ENCODE measurements at regions not wholly inside any gene's neighbourhood (a gene's known extent, or its start where the extent isn't known, plus 50 kb on each side); places are given as distances from the start of the nearest gene placed in this dataset.

GRCh38 chr17:33976831-33977230 is 278.3 kb upstream of the CCL2 start:
- H3K27ac ChIP-seq (ENCODE audit: insufficient read depth, low read length), result no peak overlapping the region
- no peak overlapping the region for H3K14ac ChIP-seq (replicated peaks; ENCODE audit: low read depth, low read length)
- TF ChIP-seq CEBPB (IDR thresholded peaks at IDR 0.05; ENCODE audit: low read depth, low read length) (no peak), RAD21 (IDR thresholded peaks at IDR 0.05; ENCODE audit: low read length) (no peak), RFX5 (IDR thresholded peaks at IDR 0.05; ENCODE audit: low read depth, low read length) (no peak), POLR2A (IDR thresholded peaks at IDR 0.05; ENCODE audit: low read depth, low read length) (no peak), BHLHE40 (IDR thresholded peaks at IDR 0.05; ENCODE audit: low read depth, low read length) (no peak), ELK1 (IDR thresholded peaks at IDR 0.05; ENCODE audit: borderline replicate concordance, low read depth, low read length) (no peak), USF2 (IDR thresholded peaks at IDR 0.05; ENCODE audit: low read depth, low read length) (no peak), FOS (IDR thresholded peaks at IDR 0.05; ENCODE audit: low read depth, low read length) (no peak), MAFK (IDR thresholded peaks at IDR 0.05; ENCODE audit: low read depth, low read length) (no peak), MAZ (IDR thresholded peaks at IDR 0.05; ENCODE audit: borderline replicate concordance, low read depth, low read length) (no peak), MXI1 (IDR thresholded peaks at IDR 0.05; ENCODE audit: borderline replicate concordance, low read depth, low read length) (no peak), NFE2L2 (IDR thresholded peaks at IDR 0.05; ENCODE audit: low read depth, low read length) (no peak)
- no CpG with 5 or more reads among the region's 8 CpGs for WGBS, 2 experiments (ENCODE audit: extremely low coverage in 2 of 2, insufficient read length in 1 of 2)
- H2BK20ac ChIP-seq (ENCODE audit: low read depth, low read length), result no peak overlapping the region
- no peak overlapping the region for H4K5ac ChIP-seq (ENCODE audit: low read depth, low read length)
- H3K56ac ChIP-seq (ENCODE audit: extremely low read depth, insufficient read depth, low read length), result no peak overlapping the region
- H3K9me3 ChIP-seq (ENCODE audit: control insufficient read depth, insufficient read depth, low read length), result peaks cover 18% of the 10 kb centered on the region; the same call in 1 of the 2 replicates
- no peak overlapping the region for H3K4me2 ChIP-seq (ENCODE audit: low read depth, low read length)
- H3K36me3 ChIP-seq (ENCODE audit: control insufficient read depth, insufficient read depth, low read length), result no peaks in the 10 kb centered on the region
- BruUV-seq (replicated peaks), result no TSS peak
- no peak overlapping the region for H2BK15ac ChIP-seq (ENCODE audit: low read depth, low read length)
- in situ Hi-C loops (cut with MboI; ENCODE audit: low sequenced_read_pairs), result no loop called here
- no peak overlapping the region for H3K23ac ChIP-seq (ENCODE audit: low read depth, low read length)
- no peak overlapping the region for H3K9ac ChIP-seq (ENCODE audit: low read depth, low read length)
- no peaks in the 10 kb centered on the region for H3K27me3 ChIP-seq (ENCODE audit: control insufficient read depth, insufficient read depth, low read length)
- H4K91ac ChIP-seq (ENCODE audit: insufficient read depth, low read depth, low read length), result no peak overlapping the region
- no peak overlapping the region for H3K18ac ChIP-seq (ENCODE audit: low read depth, low read length)
- H2AFZ ChIP-seq (replicated peaks; ENCODE audit: low read length, poor library complexity), result no peak overlapping the region
- no peak overlapping the region for H2AK9ac ChIP-seq (replicated peaks; ENCODE audit: low read depth, low read length, poor library complexity)
- DNase-seq, result no peak
- no peak overlapping the region for H2BK5ac ChIP-seq (ENCODE audit: low read depth, low read length, poor library complexity, severe bottlenecking)
- dilution Hi-C loops (cut with HindIII; ENCODE audit: low sequenced_read_pairs, unreplicated experiment), result no loop called here
- no peaks in the 10 kb centered on the region for H4K20me1 ChIP-seq (ENCODE audit: insufficient read depth, low read length)
- H2AK5ac ChIP-seq (ENCODE audit: low read depth, low read length), result no peak overlapping the region
- intact Hi-C loops (cut with micrococcal nuclease), result no loop called here
- H4K8ac ChIP-seq (ENCODE audit: low read depth in 2 of 2, low read length in 2 of 2), result no peak overlapping the region
- ChIA-PET POLR2A (ENCODE audit: unreplicated experiment) (no interaction called here), CTCF (no interaction called here)
- H3K79me1 ChIP-seq (ENCODE audit: low read depth in 1 of 2, low read length in 2 of 2), result no peaks in the 10 kb centered on the region
- no peak overlapping the region for H2BK120ac ChIP-seq (ENCODE audit: low read depth, low read length)
- no peaks in the 10 kb centered on the region for H3K4me1 ChIP-seq (ENCODE audit: control insufficient read depth, insufficient read depth, low read length)
- no peak overlapping the region for H3K4ac ChIP-seq (ENCODE audit: low read depth, low read length)
- ATAC-seq (ENCODE audit: low read depth), result no peak
- H3K4me3 ChIP-seq (ENCODE audit: insufficient read depth, low read depth, low read length), result no peak overlapping the region
- no peaks in the 10 kb centered on the region for H3K9me1 ChIP-seq (ENCODE audit: insufficient read depth, low read length)

Data from IMR-90 (cell line).